Inflammatory macrophage treated with lipopolysaccharide for 1 hour (primary cell): ENCODE measurements at regions not wholly inside any gene's neighbourhood (a gene's known extent, or its start where the extent isn't known, plus 50 kb on each side); places are given as distances from the start of the nearest gene placed in this dataset.

Experiments used
- DNase-seq, 2 donors: peaks; one replicate each; pipeline ENCODE4 v3.0.0-alpha.2; 2020 to 2022

GRCh38 chr5:15447209-15447608 is 52.8 kb upstream of the FBXL7 start:
- DNase-seq, result no peak

GRCh38 chr5:15446552-15446951 is 53.4 kb upstream of the FBXL7 start:
- no peak for DNase-seq

GRCh38 chr5:15442193-15442570 is 57.8 kb upstream of the FBXL7 start:
- DNase-seq, result no peak

DNA sequence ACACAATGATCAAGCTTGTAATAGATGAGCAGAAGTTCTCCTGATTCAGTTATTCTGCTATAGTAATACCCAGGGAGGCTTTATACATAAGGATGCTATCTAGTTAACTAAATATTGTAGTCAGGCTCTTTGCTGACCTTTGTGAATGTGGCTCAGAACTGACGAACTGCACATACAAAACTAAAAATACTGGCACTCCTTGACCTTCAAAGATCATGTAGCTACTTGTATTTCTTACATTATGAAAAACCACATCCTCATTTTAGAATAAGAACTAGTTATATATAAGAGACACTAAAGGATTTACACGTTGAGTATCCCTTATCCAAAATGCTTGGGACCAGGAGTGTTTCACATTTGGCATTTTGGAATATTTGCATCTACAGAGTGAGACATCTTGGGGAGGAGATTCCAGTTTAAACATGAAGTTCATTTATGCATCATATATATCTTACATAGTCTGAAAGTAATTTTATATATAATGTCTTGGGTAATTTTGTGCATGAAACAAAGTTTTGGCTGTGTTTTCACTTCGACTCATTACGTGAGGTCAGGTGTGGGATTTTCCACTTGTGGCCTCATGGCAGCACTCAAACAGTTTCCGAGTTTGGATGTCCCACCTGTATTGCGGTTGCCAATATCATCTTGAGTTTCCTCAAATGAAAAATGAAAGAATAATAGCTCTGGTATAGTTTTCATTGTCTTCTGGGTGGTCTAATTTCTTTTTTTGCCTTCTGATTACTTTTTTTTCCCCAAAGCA is 58.4 kb upstream of the FBXL7 start:
- no peak for DNase-seq

- DNase-seq, result no peak
These were observed 59.5 kb upstream of the FBXL7 start for GRCh38 chr5:15440434-15440833.

GRCh38 chr5:15439801-15440200 is 60.2 kb upstream of the FBXL7 start:
- no peak for DNase-seq

DNA sequence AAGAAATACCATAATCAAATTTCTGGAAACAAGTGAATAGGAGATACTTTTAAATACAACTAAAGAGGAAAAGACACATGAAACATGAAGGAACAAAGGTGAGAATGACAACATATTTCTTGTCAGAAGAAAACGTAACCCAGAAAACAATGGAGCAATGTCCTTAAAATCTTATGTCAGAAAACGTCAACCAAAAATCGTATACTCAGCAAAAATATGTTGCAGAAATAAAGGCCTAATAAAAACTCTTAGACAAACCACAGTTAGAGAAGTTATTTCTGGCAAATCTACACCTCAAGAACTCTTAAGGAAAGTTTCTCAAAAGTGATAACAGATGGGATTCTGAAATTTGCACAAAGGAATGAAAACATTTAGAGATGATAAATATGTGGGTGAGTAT is 66.3 kb upstream of the FBXL7 start:
- DNase-seq, result no peak

DNA sequence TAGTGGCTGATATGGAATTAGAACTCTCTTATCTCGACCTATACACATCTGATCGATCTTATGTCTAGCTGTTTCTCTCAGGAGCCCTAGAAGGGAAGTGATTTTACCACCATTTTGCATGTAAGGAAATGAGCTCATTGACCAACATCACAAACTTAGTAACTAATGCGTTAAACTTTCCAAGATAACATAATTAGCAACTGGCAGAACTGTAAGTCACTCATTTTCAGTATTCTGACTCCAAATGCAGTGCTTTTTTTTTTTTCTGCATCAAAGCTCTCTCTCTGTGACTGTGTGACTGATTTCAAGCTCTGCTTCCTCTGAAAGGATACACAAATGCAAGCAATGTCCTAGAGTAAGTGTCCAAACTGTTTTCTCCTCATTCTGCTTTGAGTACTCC is 68.1 kb upstream of the FBXL7 start:
- DNase-seq, result no peak

GRCh38 chr5:15425766-15426165 is 74.2 kb upstream of the FBXL7 start:
- DNase-seq, result no peak

DNA sequence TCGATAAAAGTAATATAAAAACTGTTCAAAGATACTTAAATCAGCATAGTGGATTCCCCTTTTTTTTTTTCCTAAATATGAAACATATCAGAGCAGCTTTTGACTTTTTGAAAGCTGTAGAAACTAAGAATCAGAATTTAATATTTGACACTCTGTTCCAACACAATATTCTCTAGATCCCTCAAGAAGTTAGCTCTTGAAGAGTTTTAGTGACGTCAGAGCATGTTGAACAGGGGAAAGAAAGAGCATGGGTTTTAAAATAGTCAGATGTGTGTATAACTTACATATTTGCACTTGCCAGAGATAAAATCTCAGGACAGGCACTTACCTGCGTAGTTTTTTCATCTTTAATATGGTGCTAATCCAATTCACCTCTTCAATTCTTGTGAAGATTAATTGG is 75.2 kb upstream of the FBXL7 start:
- no peak for DNase-seq

GRCh38 chr5:15421921-15422412 is 78.0 kb upstream of the FBXL7 start:
- no peak for DNase-seq

DNA sequence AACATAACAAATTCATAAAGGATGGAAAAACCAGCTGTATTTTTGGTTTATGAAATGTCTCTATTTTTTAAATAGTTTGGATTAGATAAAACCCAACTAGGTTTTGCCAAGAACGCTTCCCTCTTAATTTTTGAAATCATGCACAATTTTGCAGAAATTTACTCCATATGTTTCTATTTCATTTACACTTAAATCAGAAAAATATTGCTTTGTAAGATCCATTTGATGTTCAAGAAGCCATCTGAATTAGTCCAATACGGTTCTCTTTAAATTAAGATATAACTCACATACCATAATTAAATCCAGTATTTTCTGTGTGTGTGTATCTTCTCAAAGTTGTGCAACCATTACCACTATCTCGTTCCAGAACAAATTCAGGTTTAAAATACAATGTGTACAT is 78.6 kb upstream of the FBXL7 start:
- no peak for DNase-seq

DNA sequence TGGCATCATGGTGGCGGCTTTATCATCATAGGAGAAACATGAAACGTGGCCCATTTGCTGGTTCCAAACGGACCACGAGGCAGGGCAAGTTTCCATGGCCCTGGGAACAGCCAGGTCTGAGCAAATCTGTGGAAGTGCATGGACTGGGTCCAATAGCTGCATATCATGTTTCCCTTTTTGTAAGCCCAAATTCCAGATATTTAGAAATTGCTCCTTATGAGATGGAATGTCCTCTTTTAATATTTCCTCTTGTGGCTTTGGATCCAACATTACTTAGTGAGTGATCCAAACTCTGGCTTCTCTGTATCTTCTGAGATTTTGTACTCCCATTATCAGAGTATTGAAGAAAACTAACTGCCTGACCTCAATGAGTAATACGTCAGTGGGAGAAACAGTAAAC is 79.8 kb upstream of the FBXL7 start:
- no peak for DNase-seq

GRCh38 chr5:15417156-15417555 is 82.8 kb upstream of the FBXL7 start:
- no peak for DNase-seq

DNA sequence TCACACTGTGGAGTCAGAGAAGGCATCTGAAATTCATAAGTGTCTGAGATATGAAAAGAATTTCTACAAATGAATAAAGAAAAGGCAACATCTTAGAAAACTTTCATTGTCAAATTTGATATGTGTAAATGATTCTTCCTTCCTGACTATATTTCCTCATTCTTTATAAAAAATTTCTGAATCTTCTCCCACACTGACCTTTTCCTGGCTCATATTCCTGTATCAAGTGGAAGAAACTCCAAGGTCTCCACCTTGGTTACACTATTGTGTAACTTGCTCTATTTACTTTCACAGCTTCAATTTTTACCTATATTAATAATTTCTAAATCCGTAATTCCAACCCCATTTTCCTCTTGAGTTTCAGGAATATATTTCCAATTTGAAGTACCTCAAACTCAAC is 93.5 kb upstream of the FBXL7 start:
- DNase-seq, result no peak

DNA sequence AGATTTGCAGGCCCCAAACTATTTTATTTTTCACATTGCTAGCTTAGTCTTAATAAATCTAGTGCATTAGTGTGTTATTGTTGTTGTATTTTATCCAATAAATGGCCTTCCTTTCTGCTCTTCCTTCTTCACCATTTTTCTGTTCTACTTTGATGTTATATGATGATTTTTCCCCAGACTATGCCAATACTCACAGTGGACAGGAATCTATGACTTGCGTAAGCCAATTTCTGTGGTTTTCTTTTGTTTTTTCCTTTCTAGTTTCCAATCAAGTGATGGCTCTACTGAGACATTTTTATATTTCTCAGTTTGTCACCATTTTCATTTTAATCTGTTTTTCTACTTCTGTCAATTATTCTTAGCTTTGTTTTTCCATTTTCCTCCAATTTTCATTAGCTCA is 106.8 kb upstream of the FBXL7 start:
- DNase-seq, result no peak

- no peak for DNase-seq
These were observed 108.1 kb upstream of the FBXL7 start for GRCh38 chr5:15391704-15392397.

GRCh38 chr5:15388866-15389265 is 111.1 kb upstream of the FBXL7 start:
- no peak for DNase-seq

DNA sequence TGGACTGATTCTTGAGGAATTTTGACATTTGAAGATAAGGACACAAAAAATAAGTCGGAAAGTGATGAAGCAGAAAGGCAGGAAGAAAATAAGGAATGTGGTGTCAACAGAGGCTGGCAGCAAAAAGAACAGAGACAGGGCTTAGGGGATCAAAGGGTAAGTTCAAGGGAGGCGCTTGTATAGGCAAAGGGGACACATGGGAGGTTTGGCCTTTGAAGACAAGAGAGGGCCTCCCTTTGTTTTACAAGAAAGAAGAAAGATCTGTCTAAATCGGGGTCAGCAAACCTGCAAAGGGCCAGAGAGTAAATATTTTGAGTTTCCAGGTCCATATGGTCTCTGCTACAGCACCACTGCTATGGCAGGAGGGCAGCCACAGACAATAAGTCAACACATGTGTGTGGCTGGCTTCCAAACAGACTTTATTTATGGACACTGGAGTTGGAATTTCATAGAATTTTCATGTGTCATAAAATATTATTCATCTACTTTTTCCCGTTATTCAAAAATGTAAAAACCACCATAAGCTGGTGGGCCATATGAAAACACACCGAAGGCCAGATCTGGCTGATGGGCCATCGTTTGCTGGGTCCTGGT is 112.0 kb upstream of the FBXL7 start:
- no peak for DNase-seq

DNA sequence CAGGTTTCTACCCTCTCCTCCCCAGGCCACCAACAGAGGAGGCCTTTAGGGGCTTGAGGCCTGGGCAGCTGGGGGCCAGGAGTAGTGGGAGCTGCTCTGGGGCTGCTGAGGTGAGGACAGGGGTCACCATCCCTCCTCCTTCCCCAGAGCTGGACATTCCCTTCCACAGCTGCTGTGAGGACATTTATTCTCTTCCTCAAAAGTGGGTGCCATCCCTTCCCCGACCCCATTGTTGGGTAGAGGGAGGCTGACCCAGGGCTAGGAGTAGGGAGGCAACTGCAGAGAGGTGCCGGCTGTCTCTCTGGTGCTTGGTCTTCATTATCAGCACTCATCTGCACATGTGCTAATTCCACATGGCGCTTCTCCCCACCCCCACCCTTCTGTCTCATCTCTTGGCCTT is 113.9 kb upstream of the FBXL7 start:
- DNase-seq, result no peak

DNA sequence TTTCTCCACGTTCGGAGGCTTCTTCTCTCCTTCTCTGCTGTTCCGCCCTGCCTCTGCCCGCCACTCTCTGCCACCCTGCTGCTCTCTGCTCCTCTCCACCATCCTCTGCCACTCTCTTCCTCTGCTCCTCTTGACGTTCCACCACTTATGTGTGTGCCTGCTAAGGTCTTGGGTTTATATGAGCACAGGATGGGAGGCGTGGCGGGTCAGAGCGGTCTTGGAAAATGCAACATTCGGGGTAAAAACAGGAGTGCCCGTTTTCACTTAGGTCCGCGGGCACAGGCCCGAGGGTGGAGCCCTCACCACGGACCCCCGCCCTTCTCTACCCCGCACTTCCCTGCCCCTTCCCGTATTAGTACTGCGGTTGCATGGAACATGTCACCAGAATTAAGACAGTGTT is 114.4 kb upstream of the FBXL7 start:
- no peak for DNase-seq

DNA sequence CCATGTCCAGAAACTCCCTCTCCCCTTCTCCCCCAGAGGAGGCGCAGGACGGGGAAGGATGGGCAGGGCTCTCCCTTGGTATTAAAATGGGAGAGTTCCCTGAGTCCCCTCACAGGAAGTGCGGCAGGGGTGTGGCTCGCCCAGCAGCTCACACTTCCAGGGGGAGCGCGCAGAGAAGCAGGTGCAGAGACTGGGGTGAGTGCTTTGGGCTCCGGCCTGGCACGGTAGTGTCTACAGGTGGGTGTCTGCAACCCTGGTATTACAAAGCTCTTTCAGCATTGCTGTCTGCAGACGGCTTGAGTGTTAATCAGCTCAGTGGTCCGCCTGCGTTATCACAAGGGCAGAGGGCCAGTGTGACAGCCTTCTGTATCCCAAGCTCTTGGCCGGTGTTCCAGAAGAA is 114.9 kb upstream of the FBXL7 start:
- DNase-seq, result no peak

DNA sequence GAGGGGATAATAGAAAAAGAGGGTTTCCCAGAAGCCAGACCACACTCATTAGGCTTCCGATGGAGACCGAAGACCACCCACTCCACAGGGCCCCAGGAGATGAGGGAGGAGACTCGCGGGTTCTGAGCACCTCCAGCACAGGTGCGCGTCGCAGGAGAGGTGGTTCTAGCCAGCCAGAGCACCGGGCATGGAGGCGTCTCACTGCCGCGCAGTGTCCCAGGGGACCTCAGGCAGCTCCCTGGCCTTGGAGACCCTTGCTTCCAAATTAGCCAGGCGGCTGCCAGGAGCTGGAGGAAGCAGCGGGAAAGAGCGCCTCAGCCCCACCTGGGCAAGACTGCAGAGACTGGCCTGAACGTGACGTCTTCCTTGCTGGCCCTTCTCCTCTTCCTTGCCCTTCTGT is 115.4 kb upstream of the FBXL7 start:
- no peak for DNase-seq

- DNase-seq, result no peak
These were observed 115.8 kb upstream of the FBXL7 start for GRCh38 chr5:15384176-15384575.
